GM18520 (cell line): ENCODE measurements at regions not wholly inside any gene's neighbourhood (a gene's known extent, or its start where the extent isn't known, plus 50 kb on each side); places are given as distances from the start of the nearest gene placed in this dataset.

Source experiments
- ATAC-seq: cut with Tn5 transposase; IDR thresholded peaks from one replicate; pipeline ENCODE4 v1.9.1; 2021; ENCODE audit not compliant: unreplicated experiment

DNA sequence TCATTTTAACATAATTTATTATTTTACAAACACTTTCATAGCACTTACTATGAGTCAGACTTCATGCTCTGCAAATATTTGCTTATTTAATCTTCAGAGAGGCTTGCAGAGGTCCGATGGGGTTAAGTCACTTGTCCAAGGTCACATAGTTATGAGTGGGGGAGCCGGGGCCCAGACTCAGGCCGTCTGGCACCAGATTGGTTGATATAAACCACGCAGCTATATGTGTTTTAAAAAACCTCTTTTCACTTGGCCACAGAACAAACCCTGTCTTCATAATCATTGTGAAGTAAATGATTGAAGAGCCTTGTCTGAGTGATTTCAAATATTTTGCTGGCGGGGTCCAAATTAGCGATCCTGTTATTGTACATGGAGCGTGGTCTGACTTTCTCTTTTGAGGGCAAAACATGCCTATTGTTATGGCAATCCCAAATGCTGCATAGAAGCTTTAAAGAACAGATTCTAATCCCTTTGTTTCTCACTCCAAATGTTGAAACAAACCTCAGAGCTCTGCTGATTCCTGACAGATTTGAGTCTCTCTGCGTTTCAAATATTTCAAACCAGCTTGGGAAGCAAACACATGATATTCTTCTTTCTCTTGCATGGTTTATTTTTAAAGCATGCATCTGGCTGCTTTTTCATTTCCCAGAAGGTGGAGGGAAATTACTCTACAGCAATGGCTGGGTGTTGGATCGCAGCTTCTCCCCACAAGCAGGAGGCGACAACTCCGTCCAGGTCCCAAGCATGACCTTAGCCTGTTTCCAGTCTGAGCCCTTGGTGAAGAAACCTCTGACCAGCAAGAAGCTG, 142.4 kb downstream of the DDX1 start:
- ATAC-seq: no peak

DNA sequence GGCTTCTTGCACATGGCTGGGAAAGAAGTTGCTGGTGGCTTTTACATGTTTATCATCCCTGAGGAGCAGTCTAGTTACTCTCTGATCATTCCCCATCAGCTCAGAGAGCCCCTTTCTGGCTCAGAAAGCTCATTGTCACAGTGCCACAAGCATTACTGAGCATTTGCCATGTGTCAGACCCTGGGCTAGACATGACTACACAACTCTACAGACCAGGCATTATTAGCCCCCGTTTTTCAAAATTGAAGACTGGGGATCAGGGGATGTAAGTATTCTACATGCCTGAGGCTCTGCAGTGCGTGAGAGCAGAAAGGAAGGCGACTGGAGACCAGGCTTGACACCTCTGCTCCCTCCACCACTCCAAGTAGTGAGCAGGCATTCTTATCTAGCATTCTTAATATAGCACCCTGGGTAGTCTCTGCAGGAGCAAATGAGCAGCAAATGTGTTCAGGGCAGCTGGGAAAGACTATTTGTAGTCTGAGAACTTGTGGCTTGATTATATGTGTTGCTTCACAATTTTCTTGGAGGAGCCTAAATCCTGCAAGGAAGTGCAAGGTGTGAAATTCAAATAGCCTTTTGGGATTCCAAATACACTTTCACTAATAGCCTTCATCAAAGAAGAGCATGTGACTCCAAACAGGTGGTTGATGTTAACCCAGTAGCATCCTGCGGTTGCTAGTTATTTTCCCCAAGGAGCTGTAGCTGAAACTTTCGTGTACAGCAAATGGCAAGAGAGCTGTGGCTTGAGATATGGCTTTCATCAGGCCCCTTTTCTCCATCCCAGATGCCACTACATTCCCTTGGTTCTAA, 143.2 kb downstream of the DDX1 start:
- no peak for ATAC-seq

DNA sequence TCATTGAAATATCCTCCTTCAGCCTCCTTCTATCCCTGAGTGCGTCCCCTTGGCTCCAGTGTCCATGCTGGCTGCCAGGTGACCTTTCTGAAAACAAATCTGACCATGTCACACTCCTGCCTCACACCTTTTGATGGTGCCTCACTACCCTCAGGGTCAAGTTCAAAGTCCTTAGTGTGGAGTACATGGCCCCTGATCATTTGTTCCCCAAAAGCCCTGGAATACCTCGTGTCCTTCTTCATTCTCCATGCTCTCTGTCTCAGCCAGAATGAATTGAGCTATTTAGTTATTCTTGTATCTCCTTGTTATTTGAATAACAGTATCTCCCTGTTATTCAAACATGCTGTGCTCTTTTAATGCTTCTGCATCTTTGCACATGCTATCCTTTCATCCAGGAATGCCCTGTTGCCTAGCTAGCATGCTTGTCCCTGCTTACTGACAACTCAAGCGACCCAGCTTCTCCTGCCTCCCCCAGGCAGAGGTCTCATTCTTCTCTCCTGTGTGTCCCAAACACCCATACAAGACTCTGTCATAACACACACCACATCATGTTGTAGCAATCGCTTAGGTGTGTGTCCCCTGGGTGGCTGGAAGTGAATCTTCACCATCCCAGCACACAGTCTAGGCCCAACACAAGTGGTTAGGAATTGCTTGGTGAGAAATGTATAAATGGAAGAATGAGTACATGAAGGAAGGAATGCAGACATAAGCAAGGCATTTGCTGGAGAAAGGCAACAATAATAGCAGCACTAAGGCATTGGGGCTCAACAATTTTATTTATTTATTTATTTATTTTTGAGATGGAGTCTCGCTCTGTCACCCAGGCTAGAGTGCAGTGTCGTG, 144.0 kb downstream of the DDX1 start:
- ATAC-seq: no peak

DNA sequence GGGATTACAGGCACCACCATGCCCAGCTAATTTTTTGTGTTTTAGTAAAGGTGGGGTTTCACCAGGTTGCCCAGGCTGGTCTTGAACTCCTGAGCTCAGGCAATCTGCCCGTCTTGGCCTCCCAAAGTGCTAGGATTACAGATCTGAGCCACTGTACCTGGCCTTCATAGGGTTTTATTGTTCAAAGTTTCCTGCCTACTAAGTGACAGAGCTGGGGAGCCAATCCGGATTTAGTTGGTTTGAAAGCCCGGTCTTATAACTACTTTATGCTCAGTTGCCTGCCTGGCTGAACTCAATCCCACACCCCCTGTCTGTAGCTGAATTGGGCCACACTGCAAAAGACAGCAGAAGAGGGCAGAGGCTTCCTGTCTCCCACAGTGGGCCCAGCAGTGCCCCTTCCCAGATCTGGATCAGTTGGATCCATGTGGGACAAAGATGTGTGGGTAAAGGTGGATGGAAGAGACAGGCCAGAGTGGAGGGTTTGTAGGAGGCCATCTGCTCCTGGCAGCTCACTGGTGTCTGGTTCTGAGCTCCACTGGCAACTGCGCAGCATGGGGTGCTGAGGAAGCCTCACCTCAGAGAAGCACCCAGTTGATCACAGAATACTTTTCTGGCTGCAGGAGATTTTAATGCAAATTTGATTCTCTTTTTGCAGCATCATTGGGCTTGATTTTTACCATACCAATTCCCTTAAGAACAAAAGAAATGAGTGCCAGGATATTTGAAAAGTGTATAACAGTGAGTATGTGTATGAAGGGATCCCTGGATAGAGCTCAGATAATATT, 144.9 kb downstream of the DDX1 start:
- no peak for ATAC-seq

DNA sequence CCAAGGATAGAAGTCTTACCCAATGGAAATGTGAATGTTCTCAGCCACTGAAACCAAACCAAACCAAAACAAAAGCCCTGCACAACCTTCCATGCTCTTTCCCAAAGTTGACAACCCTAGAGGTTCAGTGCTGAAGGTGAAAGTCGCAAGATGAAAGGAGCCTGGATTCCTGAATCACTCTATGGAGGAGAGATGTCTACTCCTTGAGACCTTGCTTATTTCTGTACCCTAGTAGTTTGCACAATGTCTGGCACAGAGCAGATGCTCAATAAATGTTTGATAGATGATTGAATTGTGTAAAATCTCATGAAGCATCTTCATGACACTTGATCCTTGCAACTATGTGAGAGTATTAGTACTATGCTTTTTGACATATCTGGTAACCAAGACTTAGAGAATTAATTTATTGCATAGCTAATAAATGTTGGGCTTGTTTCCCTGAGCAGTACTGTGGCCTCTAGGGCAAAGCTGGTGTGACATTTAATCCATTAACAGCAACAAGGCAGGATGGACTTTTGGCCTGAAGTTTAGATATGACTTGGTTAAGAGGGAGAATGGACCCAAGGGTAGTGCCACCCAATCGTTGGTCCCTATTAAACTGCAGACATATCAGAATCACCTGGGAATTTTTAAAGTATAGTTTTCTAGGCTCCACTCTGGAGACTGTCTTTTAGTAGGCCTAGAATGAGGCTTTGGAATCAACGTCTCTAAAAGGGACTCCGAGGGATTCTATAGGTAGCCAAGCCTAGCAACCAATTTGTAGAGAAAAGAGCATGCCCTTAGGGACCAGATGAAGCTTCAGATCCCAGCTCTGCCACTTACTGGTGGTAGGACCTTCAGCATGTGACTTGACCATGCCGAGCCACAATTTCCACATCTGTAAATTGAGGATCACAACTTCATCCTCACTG, 145.9 kb downstream of the DDX1 start:
- no peak for ATAC-seq

DNA sequence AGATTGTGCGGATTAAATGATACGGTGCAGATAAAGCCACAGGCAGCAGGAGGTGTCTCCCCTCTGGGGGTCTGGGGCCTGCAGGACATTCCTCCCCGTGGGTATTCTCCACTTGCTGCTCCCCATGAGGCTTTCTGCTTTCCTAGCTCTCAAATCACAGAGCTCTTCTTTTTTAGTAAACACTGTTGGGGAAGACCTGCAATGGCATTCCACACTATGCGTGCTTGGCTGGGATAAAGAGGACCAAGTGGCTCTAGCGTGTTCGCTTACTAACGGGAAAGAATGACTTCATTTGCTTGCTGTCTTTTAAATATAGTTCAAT, 146.5 kb downstream of the DDX1 start:
- no peak for ATAC-seq

- ATAC-seq: no peak
Observed at GRCh38 chr2:15738943-15739342, 147.3 kb downstream of the DDX1 start.

- no peak for ATAC-seq
Observed at GRCh38 chr2:15744820-15745219, 153.2 kb downstream of the DDX1 start.

GRCh38 chr2:15745350-15745749, 153.7 kb downstream of the DDX1 start:
- no peak for ATAC-seq

- no peak for ATAC-seq
Observed at GRCh38 chr2:15745907-15746702, 154.4 kb downstream of the DDX1 start.

GRCh38 chr2:15746703-15747550, 155.3 kb downstream of the DDX1 start:
- ATAC-seq: no peak

DNA sequence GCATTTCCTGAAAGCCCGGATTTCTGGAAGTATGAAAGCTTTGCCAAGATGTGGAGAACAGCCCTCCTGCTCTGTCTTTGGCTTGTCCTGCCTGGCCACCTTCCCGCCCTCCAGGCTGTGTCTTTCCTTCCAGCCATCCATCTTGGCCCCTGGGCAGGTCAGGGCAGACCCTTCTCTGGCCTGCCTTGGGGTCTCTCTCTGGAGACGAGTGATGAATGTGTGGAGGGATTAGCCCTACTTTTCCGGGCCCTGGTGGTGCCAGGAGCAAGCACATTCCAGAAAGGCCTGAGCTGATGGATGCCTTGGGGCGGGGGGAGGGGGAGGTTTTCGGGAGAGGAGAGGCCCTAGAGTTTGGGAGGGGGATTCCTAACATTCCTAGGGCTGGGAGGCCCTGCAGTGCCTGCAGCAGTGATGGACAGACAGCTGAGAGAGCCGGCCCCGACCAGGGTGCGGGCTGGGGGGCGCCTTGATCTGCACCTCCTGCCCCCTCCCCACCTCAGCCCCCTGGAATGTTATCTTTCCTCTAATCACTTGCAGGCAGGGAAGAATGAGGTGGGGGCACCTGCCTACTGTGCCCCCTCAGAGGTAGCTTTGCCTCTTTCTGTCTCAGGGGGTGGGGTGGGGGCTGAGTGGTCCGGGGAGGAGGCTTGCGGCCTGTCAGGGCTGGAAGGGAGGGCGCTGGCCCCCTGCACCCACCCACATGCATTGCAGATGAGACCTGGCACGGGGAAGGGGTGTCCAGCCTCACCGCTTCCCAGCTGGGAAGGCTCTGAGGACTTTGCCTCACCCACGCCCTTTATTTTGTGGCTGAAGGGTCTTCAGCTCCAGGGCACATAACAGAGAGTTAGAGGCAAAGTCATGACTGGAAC, 156.2 kb downstream of the DDX1 start:
- no peak for ATAC-seq

DNA sequence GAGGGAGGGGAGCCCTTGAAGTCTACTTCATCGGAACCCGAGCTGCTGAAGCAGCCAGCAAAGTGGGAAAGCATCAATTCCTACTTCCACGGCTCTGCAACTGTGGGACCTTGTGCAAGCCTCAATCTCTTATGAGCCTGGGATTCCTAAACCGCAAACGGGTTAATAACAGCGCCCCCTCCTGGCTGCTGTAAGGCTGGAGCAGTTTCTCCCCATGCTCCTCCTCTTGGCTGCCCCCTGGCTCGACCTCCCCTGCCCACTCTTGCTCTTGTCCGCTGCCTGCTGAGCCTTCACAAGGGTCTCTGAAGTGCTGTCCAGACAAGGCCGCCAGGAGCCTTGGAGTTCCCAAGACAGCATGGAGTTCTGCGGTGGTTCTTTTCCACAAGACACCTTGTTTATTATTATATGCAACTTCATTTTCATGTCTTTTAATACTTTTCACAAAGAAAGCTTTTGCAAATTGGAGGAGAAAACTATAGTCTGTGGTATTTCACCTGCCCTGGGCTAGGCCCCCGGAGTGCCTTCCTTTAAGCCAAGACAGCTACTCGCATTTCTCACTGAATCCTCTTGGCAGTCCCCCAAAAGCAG, 157.2 kb downstream of the DDX1 start:
- no peak for ATAC-seq

- no peak for ATAC-seq
Observed at GRCh38 chr2:15749460-15750432, 158.1 kb downstream of the DDX1 start.

GRCh38 chr2:15750433-15750814, 158.8 kb downstream of the DDX1 start:
- ATAC-seq: no peak
